GM19238 (cell line): ENCODE measurements at regions not wholly inside any gene's neighbourhood (a gene's known extent, or its start where the extent isn't known, plus 50 kb on each side); places are given as distances from the start of the nearest gene placed in this dataset.

ENCODE experiments used
- DNase-seq: peaks from one replicate; pipeline ENCODE4 v3.0.0; 2011; ENCODE audit warnings: low spot score; ENCODE audit not compliant: insufficient read length

DNA sequence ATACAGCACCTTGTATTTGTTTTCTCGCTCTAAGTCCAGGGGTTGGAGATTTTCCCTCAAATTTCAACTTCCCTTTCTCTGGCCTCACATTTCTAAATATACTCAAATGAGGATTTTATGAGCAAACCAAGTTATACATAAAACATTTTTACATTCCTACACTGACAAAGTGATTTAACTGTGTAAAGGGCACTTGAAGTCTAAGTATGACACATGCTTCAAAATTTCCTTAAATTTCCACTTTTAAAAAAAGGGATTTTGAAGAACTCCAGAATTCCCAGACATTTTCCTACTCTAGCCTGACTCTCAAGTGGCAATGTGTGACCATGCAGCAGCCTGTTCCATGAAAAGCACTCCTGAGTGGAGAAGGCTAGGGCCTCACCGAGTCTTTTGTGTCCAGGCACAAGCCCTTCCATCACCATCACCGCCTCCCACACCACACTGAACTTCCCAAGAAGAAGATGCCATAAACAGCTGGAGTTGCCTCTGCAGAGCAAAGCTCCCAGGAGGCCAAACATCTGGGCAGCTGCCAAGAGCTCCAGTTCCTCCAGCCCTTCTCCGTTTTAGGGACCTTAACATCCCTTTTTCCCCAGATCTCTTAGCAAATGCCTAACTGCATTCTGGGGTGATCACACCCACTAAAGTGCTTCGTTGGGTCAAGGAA is 68.9 kb downstream of the NCR2 start:
- DNase-seq = no peak

- DNase-seq = no peak
Observed at GRCh38 chr6:41405941-41406727, 70.7 kb downstream of the NCR2 start.

GRCh38 chr6:41406728-41407489 is 71.5 kb downstream of the NCR2 start:
- no peak for DNase-seq

- DNase-seq = no peak
Observed at GRCh38 chr6:41408576-41408975, 73.2 kb downstream of the NCR2 start.

DNA sequence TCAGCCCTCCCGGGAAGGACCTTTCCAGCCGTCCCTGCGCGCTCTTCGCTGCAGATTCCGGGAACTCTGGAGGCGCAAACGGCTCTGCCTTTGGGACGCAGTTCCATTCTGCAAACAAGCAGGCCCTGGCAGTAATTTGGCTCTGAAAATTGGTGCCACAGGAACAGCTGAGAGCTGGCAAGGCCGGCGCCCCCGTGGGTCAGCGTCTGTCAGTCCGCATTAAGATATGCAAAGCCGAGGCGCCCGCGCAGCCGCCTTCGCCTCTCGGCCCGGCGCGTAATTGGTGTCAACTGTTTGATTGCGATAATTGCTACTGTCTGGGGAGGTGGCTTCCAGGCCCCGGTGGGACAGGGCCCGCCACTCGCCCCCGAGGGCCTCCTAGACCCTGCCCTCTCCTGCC is 73.6 kb downstream of the NCR2 start:
- no peak for DNase-seq

- no peak for DNase-seq
Observed at GRCh38 chr6:41409489-41409888, 74.1 kb downstream of the NCR2 start.

GRCh38 chr6:41411961-41412360 is 76.6 kb downstream of the NCR2 start:
- no peak for DNase-seq

DNA sequence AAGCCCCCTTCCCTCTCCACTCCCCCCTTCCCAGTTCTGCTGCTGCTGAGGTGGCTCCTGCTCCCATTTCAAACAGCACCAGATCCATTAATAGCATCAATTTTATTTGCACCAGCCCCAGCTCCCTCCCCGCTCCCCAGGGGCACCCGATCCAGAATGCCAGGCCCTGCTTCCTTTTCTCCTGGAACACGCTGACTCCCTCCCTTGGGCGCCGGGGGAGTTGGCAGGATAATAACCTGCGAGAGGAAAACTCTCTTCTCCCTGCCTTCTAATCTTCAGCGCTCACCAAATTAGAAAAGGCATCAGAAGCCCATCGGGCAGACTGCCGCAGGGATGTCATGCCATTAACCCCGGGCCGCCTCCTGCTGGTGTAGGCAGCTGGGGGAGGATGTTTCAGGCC is 77.8 kb downstream of the NCR2 start:
- DNase-seq = no peak

DNA sequence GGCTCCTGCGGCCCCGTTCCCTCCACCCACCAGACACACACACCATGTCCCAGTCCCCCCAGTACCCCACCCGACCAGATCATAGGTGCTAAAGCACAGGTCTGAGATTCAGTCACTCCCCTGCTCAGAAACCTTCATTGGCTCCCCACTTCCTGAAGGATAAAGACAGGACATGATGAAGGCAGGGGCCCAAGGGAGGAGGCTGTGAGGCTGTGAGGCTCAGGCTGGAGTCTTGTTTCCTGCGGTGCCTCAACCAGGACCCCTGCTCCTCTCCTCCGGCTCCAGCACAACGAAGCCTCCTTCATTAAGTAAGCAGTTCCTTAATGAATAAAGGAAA is 81.1 kb downstream of the NCR2 start:
- no peak for DNase-seq

DNA sequence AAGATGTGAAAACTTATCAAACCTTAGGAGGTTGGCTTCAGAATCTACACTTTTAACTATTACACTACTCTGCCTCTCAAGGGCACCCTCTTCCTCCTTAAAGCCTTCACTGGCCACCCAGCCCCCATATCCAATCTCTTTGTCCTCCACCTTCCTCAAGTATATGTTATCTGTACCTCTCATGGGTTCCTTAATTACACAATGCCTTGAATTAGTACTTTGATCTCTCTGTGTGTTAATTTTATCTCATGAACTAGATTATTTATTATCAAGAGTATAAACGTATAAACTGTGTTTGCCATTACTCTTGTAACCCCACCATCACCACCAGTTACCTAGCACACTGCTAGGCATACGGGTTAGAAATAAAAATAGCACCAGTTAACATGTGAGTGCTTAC is 83.3 kb downstream of the NCR2 start:
- no peak for DNase-seq

- no peak for DNase-seq
Observed at GRCh38 chr6:41419385-41419784, 84.0 kb downstream of the NCR2 start.

DNA sequence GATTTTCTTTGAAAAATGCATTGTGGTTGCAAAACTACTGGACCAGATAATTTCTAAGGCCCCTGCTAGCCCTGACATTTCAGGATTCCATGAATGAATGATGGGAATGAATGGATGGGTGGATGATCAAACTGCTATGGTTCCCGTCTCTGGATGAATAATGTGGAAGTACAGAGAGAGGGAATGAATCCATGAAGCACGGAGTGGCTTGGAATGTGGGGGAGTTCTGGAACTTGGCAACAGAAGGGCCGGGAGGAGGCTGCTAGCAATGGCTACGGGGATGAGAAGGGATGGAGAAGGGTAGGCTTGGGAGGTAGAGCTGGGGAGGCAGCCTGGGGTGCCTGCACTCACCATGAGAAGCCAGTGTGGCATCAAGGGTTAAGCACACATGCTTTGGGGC is 84.8 kb downstream of the NCR2 start:
- no peak for DNase-seq

GRCh38 chr6:41422161-41422560 is 86.8 kb downstream of the NCR2 start:
- DNase-seq = no peak

DNA sequence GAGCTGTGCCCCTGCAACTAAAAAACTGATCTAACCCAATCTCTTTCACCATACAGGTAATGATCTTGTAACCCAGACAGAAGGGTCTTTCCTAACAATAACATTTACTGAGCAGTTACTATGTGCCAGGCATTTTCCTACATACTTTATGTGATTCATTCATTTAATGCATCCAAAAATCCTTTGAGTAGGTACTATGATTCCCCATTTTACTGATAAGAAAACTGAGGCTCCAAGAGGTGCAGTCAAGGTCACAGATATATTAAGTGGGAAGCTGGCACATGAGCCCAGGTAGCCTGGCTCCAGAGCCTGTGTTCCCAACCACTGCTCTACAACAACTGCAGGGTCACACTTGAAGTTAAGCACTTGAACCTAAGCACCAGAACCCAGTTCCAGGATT is 87.6 kb downstream of the NCR2 start:
- DNase-seq = no peak

DNA sequence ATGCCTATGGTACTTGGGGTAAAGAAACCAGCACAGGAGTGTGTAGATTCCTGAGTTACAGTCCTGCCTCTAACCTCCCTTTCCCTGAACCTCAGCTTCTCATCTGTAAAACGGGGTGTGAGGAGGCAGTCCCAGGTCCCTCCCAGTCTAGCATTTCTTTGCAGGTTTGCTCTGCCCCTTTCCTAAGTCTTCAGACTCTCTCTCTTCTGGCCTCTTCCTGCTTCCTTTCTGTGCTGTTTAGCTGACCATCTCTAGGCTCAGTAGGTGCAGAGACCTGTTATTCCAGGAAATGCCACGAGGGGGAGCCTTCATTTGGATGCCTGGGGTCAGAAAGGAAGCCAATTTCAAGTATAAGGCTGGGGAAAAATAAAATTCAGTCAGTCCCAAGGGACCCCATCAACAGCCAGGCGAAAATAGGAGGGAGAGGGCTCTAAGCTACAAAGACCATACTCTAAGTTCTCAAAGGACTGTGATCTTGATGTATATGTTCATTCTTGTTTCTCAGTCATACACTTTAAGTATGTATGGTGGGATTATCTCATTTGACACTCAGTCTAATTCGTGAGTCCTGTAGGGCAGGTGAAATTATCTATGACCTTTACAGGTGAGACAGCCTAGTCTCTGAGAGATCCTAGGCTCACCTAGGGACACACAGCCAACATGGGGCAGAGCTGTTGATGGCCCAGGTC is 89.1 kb downstream of the NCR2 start:
- DNase-seq = peak; percentile 66

DNA sequence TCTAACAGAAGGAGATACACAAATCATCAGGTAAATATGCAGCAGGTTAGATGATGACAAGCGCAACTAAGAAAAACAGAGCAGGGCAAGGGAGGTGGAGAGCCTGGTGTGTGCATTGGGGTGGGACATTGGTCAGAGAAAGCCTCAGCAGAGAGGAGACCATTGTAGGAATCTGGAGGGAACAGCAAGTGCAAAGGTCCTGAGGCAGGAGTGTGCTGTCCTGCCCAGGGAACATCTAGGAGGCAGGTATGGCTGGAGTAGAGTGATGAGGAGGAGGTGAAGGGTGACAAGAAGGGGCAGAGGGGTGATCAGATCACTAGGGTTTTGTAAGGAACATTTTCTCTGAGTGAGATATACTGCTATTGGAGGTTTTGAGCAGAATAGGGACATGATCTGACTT is 90.1 kb downstream of the NCR2 start:
- DNase-seq = no peak

DNA sequence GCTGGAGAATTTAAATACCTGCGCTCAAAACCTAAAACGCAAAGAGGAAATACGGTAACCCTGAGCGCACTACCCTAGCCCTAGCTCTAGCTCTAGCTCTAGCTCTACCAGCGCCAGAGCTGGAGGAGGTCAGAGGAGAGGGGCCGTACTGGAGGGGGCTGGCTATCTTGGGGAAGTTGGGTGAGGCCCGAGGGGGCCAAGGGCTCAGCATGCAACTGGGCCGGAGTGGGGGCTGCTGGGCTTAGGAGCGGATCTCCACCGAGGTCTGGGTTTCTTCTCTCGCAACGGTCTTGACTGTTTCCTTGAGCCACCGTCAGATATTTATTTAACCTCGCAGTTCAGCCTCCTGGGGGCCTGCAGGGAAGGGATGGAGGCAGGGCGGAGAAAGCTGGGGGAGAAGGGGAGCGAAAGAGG is 91.0 kb downstream of the NCR2 start:
- no peak for DNase-seq

DNA sequence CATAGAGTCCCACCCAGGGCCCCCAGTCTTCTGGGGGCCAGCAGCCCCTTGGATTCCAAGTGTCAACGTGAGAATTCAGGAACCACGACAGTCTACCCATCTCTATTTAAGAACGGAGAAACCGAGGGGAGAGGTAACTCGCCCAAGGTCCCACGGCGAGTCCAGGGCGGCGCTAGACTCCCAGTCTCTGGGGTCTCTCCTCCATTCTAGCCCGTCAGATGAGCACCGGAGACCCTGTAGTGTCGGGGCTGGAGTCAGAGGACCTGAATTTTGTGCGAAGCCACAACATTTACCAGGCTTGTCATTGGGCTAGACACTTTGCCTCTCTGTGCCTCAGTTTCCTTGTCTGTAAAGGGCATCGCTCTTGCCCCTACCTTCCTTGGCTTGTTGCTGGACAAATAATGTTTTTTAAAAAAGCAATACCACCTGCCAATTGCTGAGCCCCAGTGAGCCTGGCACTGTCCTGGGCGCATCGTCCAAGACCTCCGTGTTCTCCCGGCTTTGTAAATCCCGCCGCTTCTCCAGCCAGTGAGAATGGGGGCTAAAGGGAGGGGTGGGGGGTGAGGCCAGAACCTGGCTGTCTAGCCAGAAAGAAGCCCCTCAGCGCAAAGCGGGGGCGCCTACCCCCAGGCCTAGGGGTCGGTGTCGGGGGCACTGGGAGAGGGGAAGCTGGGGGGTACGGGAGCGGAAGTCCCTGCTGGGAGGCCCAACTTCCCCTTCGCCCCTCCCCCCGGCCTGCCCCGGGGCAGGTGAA is 91.7 kb downstream of the NCR2 start:
- DNase-seq = no peak

DNA sequence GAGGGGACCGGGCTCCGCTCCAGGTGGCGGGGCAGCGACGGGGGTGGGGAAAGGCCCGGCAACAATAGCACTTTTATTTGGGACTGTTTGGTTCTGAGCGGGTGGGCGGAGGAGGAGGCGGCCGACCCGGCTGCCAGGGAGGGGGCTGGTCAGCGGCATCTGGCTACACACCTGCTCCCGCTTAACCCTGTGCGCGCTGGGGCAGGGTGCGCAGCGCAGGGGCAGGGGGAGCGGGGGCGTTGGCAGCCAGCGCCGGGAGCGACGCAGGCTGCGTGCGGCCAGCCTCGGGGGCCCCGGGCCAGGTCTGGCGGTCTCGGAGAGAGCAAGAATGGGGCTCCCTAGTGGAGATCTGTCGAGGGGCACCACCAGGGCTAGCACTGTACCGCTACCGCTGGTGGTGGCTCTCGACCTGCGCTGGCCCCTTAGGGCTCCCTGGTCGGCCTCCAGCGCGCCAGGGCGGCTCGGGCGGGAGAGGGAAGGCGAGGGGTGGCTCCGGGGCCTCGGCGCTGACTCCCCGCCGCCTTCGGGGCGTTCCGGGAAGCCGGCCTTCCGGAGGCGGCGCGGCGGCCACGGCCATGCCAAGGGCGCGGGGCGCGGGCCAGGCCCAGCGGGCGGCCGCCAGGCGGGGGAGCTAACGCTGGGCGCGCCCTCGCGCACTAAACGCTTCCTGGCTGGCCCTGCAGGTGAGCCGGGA is 92.4 kb downstream of the NCR2 start:
- DNase-seq = no peak

DNA sequence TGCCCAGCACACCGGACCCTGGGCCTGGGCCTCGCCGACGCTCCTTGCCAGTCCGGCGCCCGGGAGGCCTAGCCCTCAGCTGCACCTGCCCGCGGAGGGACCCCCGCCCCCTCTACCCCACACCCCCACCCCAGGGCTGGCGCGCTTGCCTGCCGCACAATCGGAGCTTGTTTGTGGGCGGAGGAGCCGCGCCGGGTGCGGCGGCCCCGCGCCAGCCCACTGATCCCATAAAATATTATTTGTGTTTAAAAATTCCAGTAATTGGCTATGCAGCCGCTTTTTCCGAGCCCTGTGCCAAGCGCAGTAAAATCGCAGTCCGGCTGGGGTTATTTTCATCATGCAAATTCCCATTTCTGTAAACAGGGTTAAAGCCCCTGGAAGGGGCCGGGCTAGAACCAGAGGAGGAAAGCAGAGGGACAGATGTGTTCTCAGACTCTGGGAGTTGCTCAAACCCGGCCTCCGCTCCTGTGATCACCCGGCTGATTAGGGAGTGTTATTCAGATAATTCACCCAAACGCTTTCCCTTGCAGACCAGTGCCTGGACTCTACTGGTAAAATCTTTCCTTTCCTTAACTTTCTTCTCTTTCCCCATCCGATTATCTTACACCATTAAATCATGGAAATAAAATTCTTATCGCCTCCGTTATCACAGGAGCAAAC is 93.1 kb downstream of the NCR2 start:
- no peak for DNase-seq
